GM12878 (cell line): ENCODE measurements at regions not wholly inside any gene's neighbourhood (a gene's known extent, or its start where the extent isn't known, plus 50 kb on each side); places are given as distances from the start of the nearest gene placed in this dataset.

Experiments used
- ATAC-seq: fragments of 200-7000 bp; cut with Tn5 transposase; 3 replicates; pipeline ENCODE4 v1.9.1; 2020; ENCODE audit warnings: mild to moderate bottlenecking, moderate library complexity
- BruUV-seq: library from RNA; stranded (reverse); fragments of 400-500 nt; replicated peaks from 2 replicates; lab custom pipeline; 2021; lab: Mats Ljungman, UMichigan
- CTCF ChIA-PET: fragments of 300-600 bp; sonication (Branson Sonifier 250); formaldehyde crosslinking; extraction: SDS; loops from one replicate; lab custom pipeline; 2021; ENCODE audit warnings: inconsistent platforms; lab: Yijun Ruan, JAX
- POLR2A ChIA-PET: fragments of 350-600 bp; formaldehyde crosslinking; extraction: SDS; loops from one replicate; lab custom pipeline; 2021; ENCODE audit warnings: inconsistent platforms; lab: Charles Lee
- RAD21 ChIA-PET: fragments of 300-600 bp; sonication (Branson Sonifier 250); formaldehyde crosslinking; loops from one replicate; lab custom pipeline; 2023; ENCODE audit warnings: antibody characterized with exemption; ENCODE audit not compliant: unreplicated experiment; lab: Charles Lee
- SMC1A ChIA-PET: fragments of 300-600 bp; sonication (Branson Sonifier 250); formaldehyde crosslinking; loops from one replicate; lab custom pipeline; 2023; ENCODE audit not compliant: unreplicated experiment, uncharacterized antibody; lab: Charles Lee
- DNase-seq: peaks from one replicate; pipeline ENCODE4 v3.0.0-alpha.2; 2011; ENCODE audit warnings: low read depth, low spot score
- FAIRE-seq: peaks from 3 replicates; lab custom pipeline; 2011; peaks lifted over from hg19 to GRCh38; lab: Jason Lieb, UNC
- H2AFZ ChIP-seq: 2 replicates; pipeline ENCODE4 v1.6.0; 2011; ENCODE audit warnings: low read depth, low read length, control low read depth; ENCODE audit not compliant: control insufficient read depth
- H3K27ac ChIP-seq: 2 replicates; pipeline ENCODE4 v1.5.1; 2011; ENCODE audit warnings: control low read depth; ENCODE audit not compliant: control insufficient read depth, insufficient read depth
- H3K27me3 ChIP-seq, 2 experiments: replicated peaks in 1 of 2; 2 replicates each; pipeline versions ENCODE4 v1.6.0 to v1.6.1; 2011; ENCODE audit warnings: low read length in 1 of 2; ENCODE audit not compliant: control insufficient read depth in 2 of 2, insufficient read depth in 2 of 2
- H3K36me3 ChIP-seq, 2 experiments: 2 replicates each; pipeline ENCODE4 v1.5.1; 2011; ENCODE audit warnings: low read length in 1 of 2; ENCODE audit not compliant: control insufficient read depth in 2 of 2, insufficient read depth in 2 of 2
- H3K4me1 ChIP-seq: 2 replicates; pipeline ENCODE4 v1.6.1; 2011; ENCODE audit warnings: mild to moderate bottlenecking, low read length, moderate library complexity, mixed read lengths; ENCODE audit not compliant: control insufficient read depth, insufficient read depth
- H3K4me2 ChIP-seq: 2 replicates; pipeline ENCODE4 v1.6.0; 2011; ENCODE audit warnings: control low read depth; ENCODE audit not compliant: control insufficient read depth, insufficient read depth
- H3K4me3 ChIP-seq: fragments of 200-600 bp; sonication (generic); 2 replicates; pipeline ENCODE4 v1.5.1; 2016
- H3K79me2 ChIP-seq: 2 replicates; pipeline ENCODE4 v1.6.0; 2011; ENCODE audit warnings: low read length; ENCODE audit not compliant: control insufficient read depth, insufficient read depth
- H3K9ac ChIP-seq: 2 replicates; pipeline ENCODE4 v1.8.0; 2011; ENCODE audit warnings: low read length, control low read depth, mixed read lengths; ENCODE audit not compliant: control insufficient read depth, insufficient read depth
- H3K9me3 ChIP-seq: replicated peaks from 3 replicates; pipeline ENCODE4 v1.5.1; 2011; ENCODE audit warnings: mild to moderate bottlenecking, low read length; ENCODE audit not compliant: control insufficient read depth, insufficient read depth
- H4K20me1 ChIP-seq: 2 replicates; pipeline ENCODE4 v1.6.0; 2011; ENCODE audit not compliant: control insufficient read depth, insufficient read depth
- BMI1 ChIP-seq: fragments of 450-650 bp; IDR thresholded peaks from 2 replicates; pipeline ENCODE4 v1.6.1; 2016; ENCODE audit warnings: mild to moderate bottlenecking, moderate library complexity, borderline replicate concordance
- DPF2 ChIP-seq: fragments of 450-650 bp; IDR thresholded peaks from 2 replicates; pipeline ENCODE4 v1.6.1; 2017; ENCODE audit warnings: mild to moderate bottlenecking
- E4F1 ChIP-seq: fragments of 450-650 bp; IDR thresholded peaks from 2 replicates; pipeline ENCODE4 v1.6.1; 2018; ENCODE audit warnings: borderline replicate concordance, mild to moderate bottlenecking; ENCODE audit not compliant: partially characterized antibody
- EGR1 ChIP-seq, 2 experiments: IDR thresholded peaks; 1 replicate in 1 of 2; 2 replicates in 1 of 2; pipeline ENCODE4 v1.6.1; 2011 to 2012; ENCODE audit warnings: low read depth in 2 of 2, low read length in 2 of 2, borderline replicate concordance in 1 of 2, mild to moderate bottlenecking in 1 of 2, moderate library complexity in 1 of 2
- KAT2A ChIP-seq: conservative IDR thresholded peaks from 2 replicates; pipeline ENCODE4 v1.6.1; 2011; ENCODE audit warnings: low read depth, low read length; ENCODE audit not compliant: control insufficient read depth
- MYB ChIP-seq: fragments of 150-350 bp; IDR thresholded peaks from 2 replicates; pipeline ENCODE4 v1.6.1; 2014; ENCODE audit warnings: mild to moderate bottlenecking, low read depth, low read length, borderline replicate concordance
- NR2C1 ChIP-seq: fragments of 450-650 bp; IDR thresholded peaks from 2 replicates; pipeline ENCODE4 v1.6.1; 2017; ENCODE audit warnings: antibody characterized with exemption, mild to moderate bottlenecking, moderate library complexity
- PML ChIP-seq: IDR thresholded peaks from 2 replicates; pipeline ENCODE4 v1.6.1; 2012; ENCODE audit warnings: low read length, inconsistent platforms
- SIX5 ChIP-seq: IDR thresholded peaks from 2 replicates; pipeline ENCODE4 v1.6.1; 2011; ENCODE audit warnings: mild to moderate bottlenecking, low read depth, low read length, moderate library complexity; ENCODE audit not compliant: severe bottlenecking
- TAF1 ChIP-seq: IDR thresholded peaks from 2 replicates; pipeline ENCODE4 v1.6.1; 2011; ENCODE audit warnings: mild to moderate bottlenecking, low read depth, low read length, borderline replicate concordance
- WGBS: methylation state at CpG from one replicate; pipeline ENCODE4 v1.1.6; 2016; ENCODE audit warnings: low lambda C conversion rate; ENCODE audit not compliant: insufficient replicate concordance, insufficient coverage; ENCODE audit errors: missing lambda C conversion rate; 5-methylcytosine and 5-hydroxymethylcytosine counted together
- in situ Hi-C: fragments of 300-500 bp; cut with MboI; formaldehyde crosslinking; loops from 9 replicates; pipeline ENCODE4 v1.14.3; 2018; ENCODE audit warnings: mixed read lengths
- intact Hi-C: fragments of 100-400 bp; cut with micrococcal nuclease; formaldehyde crosslinking; loops from one replicate; pipeline ENCODE4 v1.14.2; 2022; ENCODE audit not compliant: unreplicated experiment
- TF ChIP-seq, protein P1 (sequence below): IDR thresholded peaks from 2 replicates; pipeline ENCODE4 v1.6.1; 2011; ENCODE audit warnings: low read depth, low read length, improper control_type of control experiment, borderline replicate concordance
- TF ChIP-seq, protein P2 (sequence below): fragments of 450-650 bp; formaldehyde crosslinking; IDR thresholded peaks from 2 replicates; pipeline ENCODE4 v1.4.0; 2020; ENCODE audit warnings: mild to moderate bottlenecking, moderate library complexity

- ChIA-PET SMC1A (no interaction called here), CTCF (no interaction called here)
- TF ChIP-seq SIX5 = no peak
- TF ChIP-seq PML = no peak
- no peak for TF ChIP-seq BMI1
- TF ChIP-seq, protein P1, sequence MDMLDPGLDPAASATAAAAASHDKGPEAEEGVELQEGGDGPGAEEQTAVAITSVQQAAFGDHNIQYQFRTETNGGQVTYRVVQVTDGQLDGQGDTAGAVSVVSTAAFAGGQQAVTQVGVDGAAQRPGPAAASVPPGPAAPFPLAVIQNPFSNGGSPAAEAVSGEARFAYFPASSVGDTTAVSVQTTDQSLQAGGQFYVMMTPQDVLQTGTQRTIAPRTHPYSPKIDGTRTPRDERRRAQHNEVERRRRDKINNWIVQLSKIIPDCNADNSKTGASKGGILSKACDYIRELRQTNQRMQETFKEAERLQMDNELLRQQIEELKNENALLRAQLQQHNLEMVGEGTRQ = no peak
- no peak for TF ChIP-seq DPF2
- no peak for TF ChIP-seq NR2C1
- TF ChIP-seq, protein P2, sequence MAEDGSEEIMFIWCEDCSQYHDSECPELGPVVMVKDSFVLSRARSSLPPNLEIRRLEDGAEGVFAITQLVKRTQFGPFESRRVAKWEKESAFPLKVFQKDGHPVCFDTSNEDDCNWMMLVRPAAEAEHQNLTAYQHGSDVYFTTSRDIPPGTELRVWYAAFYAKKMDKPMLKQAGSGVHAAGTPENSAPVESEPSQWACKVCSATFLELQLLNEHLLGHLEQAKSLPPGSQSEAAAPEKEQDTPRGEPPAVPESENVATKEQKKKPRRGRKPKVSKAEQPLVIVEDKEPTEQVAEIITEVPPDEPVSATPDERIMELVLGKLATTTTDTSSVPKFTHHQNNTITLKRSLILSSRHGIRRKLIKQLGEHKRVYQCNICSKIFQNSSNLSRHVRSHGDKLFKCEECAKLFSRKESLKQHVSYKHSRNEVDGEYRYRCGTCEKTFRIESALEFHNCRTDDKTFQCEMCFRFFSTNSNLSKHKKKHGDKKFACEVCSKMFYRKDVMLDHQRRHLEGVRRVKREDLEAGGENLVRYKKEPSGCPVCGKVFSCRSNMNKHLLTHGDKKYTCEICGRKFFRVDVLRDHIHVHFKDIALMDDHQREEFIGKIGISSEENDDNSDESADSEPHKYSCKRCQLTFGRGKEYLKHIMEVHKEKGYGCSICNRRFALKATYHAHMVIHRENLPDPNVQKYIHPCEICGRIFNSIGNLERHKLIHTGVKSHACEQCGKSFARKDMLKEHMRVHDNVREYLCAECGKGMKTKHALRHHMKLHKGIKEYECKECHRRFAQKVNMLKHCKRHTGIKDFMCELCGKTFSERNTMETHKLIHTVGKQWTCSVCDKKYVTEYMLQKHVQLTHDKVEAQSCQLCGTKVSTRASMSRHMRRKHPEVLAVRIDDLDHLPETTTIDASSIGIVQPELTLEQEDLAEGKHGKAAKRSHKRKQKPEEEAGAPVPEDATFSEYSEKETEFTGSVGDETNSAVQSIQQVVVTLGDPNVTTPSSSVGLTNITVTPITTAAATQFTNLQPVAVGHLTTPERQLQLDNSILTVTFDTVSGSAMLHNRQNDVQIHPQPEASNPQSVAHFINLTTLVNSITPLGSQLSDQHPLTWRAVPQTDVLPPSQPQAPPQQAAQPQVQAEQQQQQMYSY (CRISPR knock-in tag) = no peak
- no peak for TF ChIP-seq EGR1 (IDR thresholded peaks at IDR 0.05; ENCODE audit: borderline replicate concordance in 1 of 2, low read depth in 2 of 2, low read length in 2 of 2)
- no peak for TF ChIP-seq TAF1
- TF ChIP-seq KAT2A = no peak
- no peak for TF ChIP-seq MYB
- no peak for TF ChIP-seq E4F1
- TF ChIP-seq, all 136 proteins: peak for 0
- Histone ChIP-seq H3K9ac (no peak overlapping the region), H3K27me3 (no peaks in the 10 kb centered on the region; a peak in 2 of 4 replicates), H2AFZ (no peak overlapping the region), H4K20me1 (no peaks in the 10 kb centered on the region), H3K36me3 (no peaks in the 10 kb centered on the region), H3K4me3 (no peak overlapping the region), H3K9me3 (no peaks in the 10 kb centered on the region), H3K27ac (no peak overlapping the region), H3K4me2 (no peak overlapping the region), H3K4me1 (no peaks in the 10 kb centered on the region), H3K79me2 (no peaks in the 10 kb centered on the region)
- no peak for DNase-seq
- no peak for FAIRE-seq
- in situ Hi-C loops = no loop called here
- intact Hi-C loops = no loop called here
- no peak for ATAC-seq
- BruUV-seq = no TSS peak
- WGBS = 27% methylated on average over 12 of the region's 12 CpGs
- POLR2A ChIA-PET = no interaction called here
- RAD21 ChIA-PET = no interaction called here
Observed at GRCh38 chr2:15841776-15842560, 98.4 kb upstream of the MYCN start.
